ENCODE measurements at regions not wholly inside any gene's neighbourhood (a gene's known extent, or its start where the extent isn't known, plus 50 kb on each side); places are given as distances from the start of the nearest gene placed in this dataset.

DNA sequence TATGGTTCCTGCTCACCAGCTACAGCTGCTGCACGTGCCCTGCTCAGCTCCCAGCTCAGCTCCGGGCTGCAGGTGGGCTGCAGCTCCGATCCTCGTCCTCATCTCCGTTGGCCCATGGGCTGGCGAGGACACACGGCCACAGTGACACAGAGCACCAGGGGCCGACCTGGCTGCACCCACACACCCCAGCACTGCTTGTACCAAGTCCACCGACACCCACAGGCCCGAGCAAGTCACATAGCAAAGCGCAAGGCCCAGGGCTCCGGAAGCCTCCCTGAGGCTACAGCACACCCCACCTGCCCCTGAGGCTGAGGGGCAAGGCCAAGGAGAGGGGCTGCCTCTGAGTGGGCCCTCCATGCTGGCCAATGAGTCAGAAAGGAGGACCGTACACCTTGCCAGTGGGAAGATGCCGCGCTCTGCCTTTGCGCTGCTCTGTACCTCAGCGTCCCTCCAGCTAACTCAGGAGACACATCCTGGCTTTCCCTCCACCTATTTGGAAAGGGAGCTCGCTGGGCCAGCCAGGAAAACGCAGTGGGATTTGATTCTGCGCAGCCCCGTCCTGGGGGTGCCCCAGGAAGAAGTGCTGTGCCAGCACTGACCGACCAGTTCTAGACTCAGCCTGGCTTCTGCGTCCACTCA is 124.8 kb downstream of the SIK1 start:
- H3K9me3 ChIP-seq = no peaks in the 10 kb centered on the region

GRCh38 chr21:43301409-43302061 is 125.4 kb downstream of the SIK1 start:
- peak overlapping the region; percentile 69 to 90 for H3K27ac ChIP-seq
- H3K4me1 ChIP-seq = no peaks in the 10 kb centered on the region
- intact Hi-C loops (cut with DNase I; ENCODE audit: low total_unique reads) = no loop called here
- H3K9me3 ChIP-seq = no peaks in the 10 kb centered on the region
- H3K4me3 ChIP-seq = no peak overlapping the region
- H3K27me3 ChIP-seq = no peaks in the 10 kb centered on the region
- TF ChIP-seq POLR2AphosphoS5 (IDR thresholded peaks at IDR 0.05) (no peak), POLR2A (IDR thresholded peaks at IDR 0.05) (no peak), CTCF (IDR thresholded peaks at IDR 0.05) (no peak)
- no peak for DNase-seq (ENCODE audit: low spot score in 2 of 2)
- no peaks in the 10 kb centered on the region for H3K36me3 ChIP-seq

More for the DNA sequence above, 124.8 kb downstream of the SIK1 start:
- Histone ChIP-seq H3K27ac (peak overlapping the region; percentile 69 to 90), H3K4me3 (no peak overlapping the region), H3K4me1 (no peaks in the 10 kb centered on the region), H3K27me3 (no peaks in the 10 kb centered on the region), H3K36me3 (no peaks in the 10 kb centered on the region)
- no peak for DNase-seq (ENCODE audit: low spot score in 2 of 2)
- TF ChIP-seq CTCF (IDR thresholded peaks at IDR 0.05) = no peak
- no peak for TF ChIP-seq POLR2A (IDR thresholded peaks at IDR 0.05)
- intact Hi-C loops (cut with DNase I; ENCODE audit: low total_unique reads) = no loop called here

GRCh38 chr21:43300496-43301408 is 126.2 kb downstream of the SIK1 start:
- Histone ChIP-seq H3K4me1 (no peaks in the 10 kb centered on the region), H3K27me3 (no peaks in the 10 kb centered on the region), H3K9me3 (peaks cover 2 to 4% of the 10 kb centered on the region in 2 donors), H3K4me3 (no peak overlapping the region), H3K27ac (peak overlapping the region; percentile 69 to 90), H3K36me3 (no peaks in the 10 kb centered on the region)
- DNase-seq (ENCODE audit: low spot score in 2 of 2) = peak in 1 of 2 donors; percentile 82
- intact Hi-C loops (cut with DNase I; ENCODE audit: low total_unique reads) = no loop called here
- no peak for TF ChIP-seq CTCF (IDR thresholded peaks at IDR 0.05)
- TF ChIP-seq POLR2AphosphoS5 (IDR thresholded peaks at IDR 0.05) = peak in 2 of 3 donors; percentile 60 to 66
- TF ChIP-seq POLR2A (IDR thresholded peaks at IDR 0.05) = no peak

DNA sequence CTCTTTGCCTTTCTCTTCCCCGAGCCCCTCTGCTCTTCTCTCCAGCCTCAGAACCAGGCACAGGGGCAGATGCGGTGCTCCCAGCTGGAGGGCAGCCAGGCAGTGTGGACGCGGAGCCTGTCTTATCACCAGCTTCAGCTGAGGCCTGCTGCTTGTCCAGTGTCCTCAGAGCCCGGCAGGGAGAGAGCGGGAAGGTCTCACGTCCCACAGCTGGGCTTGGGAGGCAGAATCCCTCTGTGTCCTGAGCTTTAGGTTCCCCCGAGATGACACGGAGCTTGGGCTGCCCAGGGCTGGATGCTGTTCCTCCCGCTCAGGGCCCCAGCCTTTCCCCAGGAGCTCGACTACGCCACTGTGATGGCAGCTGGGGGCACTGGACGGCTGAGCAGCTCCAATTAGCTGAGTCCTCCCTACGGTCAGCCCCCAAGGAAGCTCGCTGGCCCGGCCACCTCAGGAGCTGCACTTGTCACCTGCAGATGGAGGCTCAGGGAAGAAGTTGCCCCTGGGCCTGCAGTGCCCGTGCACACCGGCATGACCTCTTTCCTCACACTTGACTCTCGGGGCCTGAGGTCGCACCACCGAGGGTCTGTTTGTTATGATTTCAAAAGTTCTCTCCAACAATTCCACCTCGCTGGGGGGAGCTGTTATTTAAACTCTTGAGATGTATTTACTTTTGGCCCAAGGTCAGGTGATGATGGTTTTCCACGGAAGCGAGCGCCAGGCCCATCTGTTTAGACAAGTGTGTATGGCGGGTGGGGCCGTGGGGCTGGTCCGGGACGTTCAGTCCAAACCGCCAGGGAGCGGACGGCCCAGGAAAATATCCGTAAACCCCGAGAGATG is 127.3 kb downstream of the SIK1 start:
- Histone ChIP-seq H3K9me3 (peaks cover 9 to 10% of the 10 kb centered on the region in 2 donors), H3K27ac (no peak overlapping the region), H3K4me3 (no peak overlapping the region), H3K27me3 (no peaks in the 10 kb centered on the region), H3K4me1 (no peaks in the 10 kb centered on the region), H3K36me3 (no peaks in the 10 kb centered on the region)
- TF ChIP-seq POLR2AphosphoS5 (IDR thresholded peaks at IDR 0.05) (no peak), CTCF (IDR thresholded peaks at IDR 0.05) (no peak), POLR2A (IDR thresholded peaks at IDR 0.05) (no peak)
- intact Hi-C loops (cut with DNase I; ENCODE audit: low total_unique reads) = no loop called here
- no peak for DNase-seq (ENCODE audit: low spot score in 2 of 2)
